ENCODE measurements at regions not wholly inside any gene's neighbourhood (a gene's known extent, or its start where the extent isn't known, plus 50 kb on each side); places are given as distances from the start of the nearest gene placed in this dataset.

DNA sequence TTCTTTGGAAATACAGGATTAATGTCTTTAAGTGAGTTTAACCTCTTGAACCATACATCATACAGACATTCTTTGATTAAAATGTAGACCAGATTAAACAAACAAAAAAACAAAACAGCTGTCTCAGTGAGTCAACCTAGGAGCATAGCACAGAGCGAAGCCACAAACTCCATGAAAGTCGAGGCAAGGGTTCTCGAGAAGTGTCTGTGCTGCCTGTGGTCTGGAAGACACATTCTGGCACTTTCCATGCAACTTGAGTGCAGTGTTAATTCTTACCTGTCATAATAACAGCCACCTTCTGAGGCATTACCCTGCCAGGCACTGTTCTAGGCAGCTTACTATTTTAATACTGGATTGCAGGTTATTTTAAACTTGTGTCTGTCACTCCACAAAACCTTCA is 435.5 kb upstream of the MMADHC start:
- Histone ChIP-seq H3K4me3 (ENCODE audit: low read length) (no peak overlapping the region), H3K27ac (ENCODE audit: low read length) (no peak overlapping the region), H3K36me3 (ENCODE audit: control insufficient read depth, insufficient read depth, low read length) (no peaks in the 10 kb centered on the region), H3K27me3 (ENCODE audit: control insufficient read depth, insufficient read depth, low read length) (no peaks in the 10 kb centered on the region), H3K4me1 (ENCODE audit: control insufficient read depth, insufficient read depth, low read length) (peaks cover 1% of the 10 kb centered on the region; the same call in 1 of the 2 replicates), H3K9me3 (ENCODE audit: control insufficient read depth, insufficient read depth, low read length) (no peaks in the 10 kb centered on the region)
- no CpG with 5 or more reads among the region's 3 CpGs for WGBS (ENCODE audit: insufficient coverage, insufficient read length)
- no peak for DNase-seq (ENCODE audit: low read depth, low spot score)

DNA sequence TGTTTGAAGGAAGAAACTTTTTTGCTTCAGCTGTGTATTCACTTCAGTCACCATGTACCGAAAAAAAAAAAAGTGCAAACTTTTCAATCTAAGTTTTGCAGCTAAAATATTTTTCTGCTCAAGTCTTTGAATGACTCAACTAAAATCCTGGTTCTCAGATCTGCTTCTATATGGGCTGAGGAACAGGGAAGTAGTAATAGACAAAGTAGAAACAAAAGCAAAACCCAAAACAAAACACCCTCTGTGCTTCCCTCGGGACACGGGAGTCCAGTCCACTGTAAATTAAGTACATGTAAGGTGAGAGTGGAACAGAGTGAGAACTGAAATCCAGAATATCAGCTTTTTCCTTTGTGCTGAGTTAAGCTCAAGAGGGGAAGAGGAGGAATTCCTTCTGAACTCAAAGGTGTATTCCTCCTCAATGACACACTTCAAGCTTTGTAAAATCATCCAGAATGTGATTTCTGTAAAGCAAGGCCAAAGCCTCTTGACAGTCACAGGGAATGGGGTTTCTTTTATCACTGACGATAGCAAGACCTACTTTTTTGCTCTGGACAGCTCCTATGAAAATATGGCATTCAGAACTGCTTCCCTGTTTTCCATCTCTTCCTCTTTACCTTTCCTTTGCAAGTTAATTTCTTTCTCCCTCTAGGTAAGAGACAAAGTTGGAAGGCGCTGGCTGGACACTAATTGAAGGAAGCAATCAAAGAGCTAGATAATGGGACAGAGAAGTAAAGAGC is 433.5 kb upstream of the MMADHC start:
- H3K9me3 ChIP-seq (ENCODE audit: control insufficient read depth, insufficient read depth, low read length): no peaks in the 10 kb centered on the region
- no peaks in the 10 kb centered on the region for H3K36me3 ChIP-seq (ENCODE audit: control insufficient read depth, insufficient read depth, low read length)
- H3K4me1 ChIP-seq (ENCODE audit: control insufficient read depth, insufficient read depth, low read length): peaks cover 2% of the 10 kb centered on the region; the same call in 1 of the 2 replicates
- no peak overlapping the region for H3K4me3 ChIP-seq (ENCODE audit: low read length)
- H3K27me3 ChIP-seq (ENCODE audit: control insufficient read depth, insufficient read depth, low read length): no peaks in the 10 kb centered on the region
- WGBS (ENCODE audit: insufficient coverage, insufficient read length): no CpG with 5 or more reads among the region's 5 CpGs
- H3K27ac ChIP-seq (ENCODE audit: low read length): no peak overlapping the region
- DNase-seq (ENCODE audit: low read depth, low spot score): no peak

- WGBS (ENCODE audit: insufficient coverage, insufficient read length): no CpG with 5 or more reads among the region's 1 CpG
These were observed 432.6 kb upstream of the MMADHC start for GRCh38 chr2:150020221-150020620.

GRCh38 chr2:150019063-150019462 is 431.5 kb upstream of the MMADHC start:
- Histone ChIP-seq H3K4me1 (ENCODE audit: control insufficient read depth, insufficient read depth, low read length) (peaks cover 2% of the 10 kb centered on the region; the same call in 1 of the 2 replicates), H3K9me3 (ENCODE audit: control insufficient read depth, insufficient read depth, low read length) (no peaks in the 10 kb centered on the region), H3K4me3 (ENCODE audit: low read length) (no peak overlapping the region), H3K27me3 (ENCODE audit: control insufficient read depth, insufficient read depth, low read length) (no peaks in the 10 kb centered on the region), H3K36me3 (ENCODE audit: control insufficient read depth, insufficient read depth, low read length) (no peaks in the 10 kb centered on the region), H3K27ac (ENCODE audit: low read length) (no peak overlapping the region)
- DNase-seq (ENCODE audit: low read depth, low spot score): no peak
- no CpG with 5 or more reads among the region's 3 CpGs for WGBS (ENCODE audit: insufficient coverage, insufficient read length)

More at GRCh38 chr2:150020221-150020620, 432.6 kb upstream of the MMADHC start:
- Histone ChIP-seq H3K27me3 (ENCODE audit: control insufficient read depth, insufficient read depth, low read length) (no peaks in the 10 kb centered on the region), H3K4me1 (ENCODE audit: control insufficient read depth, insufficient read depth, low read length) (peaks cover 2% of the 10 kb centered on the region; the same call in 1 of the 2 replicates), H3K36me3 (ENCODE audit: control insufficient read depth, insufficient read depth, low read length) (no peaks in the 10 kb centered on the region), H3K9me3 (ENCODE audit: control insufficient read depth, insufficient read depth, low read length) (no peaks in the 10 kb centered on the region), H3K4me3 (ENCODE audit: low read length) (no peak overlapping the region), H3K27ac (ENCODE audit: low read length) (no peak overlapping the region)
- DNase-seq (ENCODE audit: low read depth, low spot score): no peak

DNA sequence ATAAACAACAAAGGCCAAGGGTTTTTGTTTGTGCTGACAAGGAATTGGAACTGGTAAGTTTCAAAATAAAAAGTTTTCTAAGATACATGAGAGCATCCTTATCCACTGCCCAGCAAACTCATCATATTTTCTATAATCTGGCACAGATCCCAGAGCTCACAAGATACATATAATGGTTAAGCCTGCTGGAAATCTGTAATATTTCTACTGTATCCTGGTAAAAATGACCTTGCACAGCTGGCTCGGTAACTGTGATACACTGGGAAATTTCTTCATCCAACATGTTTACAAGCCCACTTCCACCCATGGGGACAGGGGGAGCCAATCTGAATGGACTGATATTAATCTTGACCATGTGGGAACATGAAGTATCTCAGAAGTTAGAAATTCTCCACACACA is 425.4 kb upstream of the MMADHC start:
- Histone ChIP-seq H3K36me3 (ENCODE audit: control insufficient read depth, insufficient read depth, low read length) (no peaks in the 10 kb centered on the region), H3K4me3 (ENCODE audit: low read length) (no peak overlapping the region), H3K9me3 (ENCODE audit: control insufficient read depth, insufficient read depth, low read length) (no peaks in the 10 kb centered on the region), H3K4me1 (ENCODE audit: control insufficient read depth, insufficient read depth, low read length) (no peaks in the 10 kb centered on the region), H3K27ac (ENCODE audit: low read length) (no peak overlapping the region), H3K27me3 (ENCODE audit: control insufficient read depth, insufficient read depth, low read length) (no peaks in the 10 kb centered on the region)
- no CpG with 5 or more reads among the region's 1 CpG for WGBS (ENCODE audit: insufficient coverage, insufficient read length)
- DNase-seq (ENCODE audit: low read depth, low spot score): no peak

DNA sequence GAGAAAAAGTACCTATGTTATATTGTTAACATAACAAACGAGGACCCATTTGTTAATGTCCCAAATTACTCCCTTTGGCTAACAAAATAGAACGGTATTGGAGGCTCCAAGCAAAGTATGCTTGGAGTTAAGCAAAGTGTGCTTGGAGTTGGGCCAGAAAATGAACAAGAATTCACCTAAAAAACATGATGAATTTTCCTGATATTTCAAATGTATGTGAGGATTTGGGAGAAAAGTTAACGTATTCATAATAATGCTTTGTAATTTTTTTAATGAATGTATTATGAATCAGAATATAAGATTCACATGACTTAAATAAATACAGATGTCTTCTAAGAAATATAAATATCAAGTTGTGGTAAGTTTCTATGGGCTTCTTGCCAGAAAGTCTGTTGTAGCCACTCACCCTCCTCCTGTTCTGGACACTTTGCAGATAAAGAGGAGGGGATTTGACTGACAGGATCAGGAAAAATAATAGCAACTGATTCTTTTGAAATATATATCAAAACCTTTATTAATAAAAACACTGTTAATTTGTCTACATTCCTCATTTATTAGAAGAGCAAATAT is 423.7 kb upstream of the MMADHC start:
- Histone ChIP-seq H3K9me3 (ENCODE audit: control insufficient read depth, insufficient read depth, low read length) (no peaks in the 10 kb centered on the region), H3K27me3 (ENCODE audit: control insufficient read depth, insufficient read depth, low read length) (no peaks in the 10 kb centered on the region), H3K27ac (ENCODE audit: low read length) (no peak overlapping the region), H3K4me1 (ENCODE audit: control insufficient read depth, insufficient read depth, low read length) (no peaks in the 10 kb centered on the region), H3K4me3 (ENCODE audit: low read length) (no peak overlapping the region), H3K36me3 (ENCODE audit: control insufficient read depth, insufficient read depth, low read length) (no peaks in the 10 kb centered on the region)
- DNase-seq (ENCODE audit: low read depth, low spot score): no peak
- 100% methylated on average over 1 of the region's 3 CpGs for WGBS (ENCODE audit: insufficient coverage, insufficient read length)

GRCh38 chr2:150008901-150009300 is 421.3 kb upstream of the MMADHC start:
- no peak for DNase-seq (ENCODE audit: low read depth, low spot score)
- WGBS (ENCODE audit: insufficient coverage, insufficient read length): no CpG with 5 or more reads among the region's 1 CpG
- Histone ChIP-seq H3K36me3 (ENCODE audit: control insufficient read depth, insufficient read depth, low read length) (no peaks in the 10 kb centered on the region), H3K4me3 (ENCODE audit: low read length) (no peak overlapping the region), H3K27me3 (ENCODE audit: control insufficient read depth, insufficient read depth, low read length) (no peaks in the 10 kb centered on the region), H3K27ac (ENCODE audit: low read length) (no peak overlapping the region), H3K9me3 (ENCODE audit: control insufficient read depth, insufficient read depth, low read length) (no peaks in the 10 kb centered on the region), H3K4me1 (ENCODE audit: control insufficient read depth, insufficient read depth, low read length) (no peaks in the 10 kb centered on the region)

- H3K4me1 ChIP-seq (ENCODE audit: control insufficient read depth, insufficient read depth, low read length): no peaks in the 10 kb centered on the region
- no peak overlapping the region for H3K27ac ChIP-seq (ENCODE audit: low read length)
- no peaks in the 10 kb centered on the region for H3K36me3 ChIP-seq (ENCODE audit: control insufficient read depth, insufficient read depth, low read length)
- H3K27me3 ChIP-seq (ENCODE audit: control insufficient read depth, insufficient read depth, low read length): no peaks in the 10 kb centered on the region
- no peak for DNase-seq (ENCODE audit: low read depth, low spot score)
- no CpG with 5 or more reads among the region's 1 CpG for WGBS (ENCODE audit: insufficient coverage, insufficient read length)
- H3K9me3 ChIP-seq (ENCODE audit: control insufficient read depth, insufficient read depth, low read length): no peaks in the 10 kb centered on the region
- no peak overlapping the region for H3K4me3 ChIP-seq (ENCODE audit: low read length)
These were observed 420.3 kb upstream of the MMADHC start for GRCh38 chr2:150007815-150008430.

GRCh38 chr2:150006591-150006990 is 419.0 kb upstream of the MMADHC start:
- H3K27ac ChIP-seq (ENCODE audit: low read length): no peak overlapping the region
- no peaks in the 10 kb centered on the region for H3K9me3 ChIP-seq (ENCODE audit: control insufficient read depth, insufficient read depth, low read length)
- H3K4me1 ChIP-seq (ENCODE audit: control insufficient read depth, insufficient read depth, low read length): no peaks in the 10 kb centered on the region
- no peaks in the 10 kb centered on the region for H3K27me3 ChIP-seq (ENCODE audit: control insufficient read depth, insufficient read depth, low read length)
- H3K36me3 ChIP-seq (ENCODE audit: control insufficient read depth, insufficient read depth, low read length): no peaks in the 10 kb centered on the region
- no peak for DNase-seq (ENCODE audit: low read depth, low spot score)
- no peak overlapping the region for H3K4me3 ChIP-seq (ENCODE audit: low read length)
- no CpG with 5 or more reads among the region's 4 CpGs for WGBS (ENCODE audit: insufficient coverage, insufficient read length)

DNA sequence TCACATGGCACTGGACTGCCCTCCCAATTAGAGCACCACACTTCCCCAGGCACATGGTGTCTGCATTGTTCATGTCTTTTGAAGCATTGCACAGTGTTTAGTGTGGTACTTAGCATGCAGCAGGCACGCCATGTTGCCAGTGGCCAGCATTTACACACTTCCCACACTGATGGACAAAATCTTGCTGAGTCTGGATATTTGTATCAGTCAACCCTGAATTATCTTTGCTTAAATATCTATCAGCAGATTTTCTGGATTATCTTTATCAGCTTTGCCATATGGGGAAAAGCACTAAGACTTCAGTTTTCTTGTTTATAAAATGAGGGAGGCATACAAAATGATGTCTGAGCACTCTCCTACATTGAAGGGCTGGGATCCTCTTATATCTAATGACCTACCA is 416.0 kb upstream of the MMADHC start:
- no peak for DNase-seq (ENCODE audit: low read depth, low spot score)
- no peaks in the 10 kb centered on the region for H3K36me3 ChIP-seq (ENCODE audit: control insufficient read depth, insufficient read depth, low read length)
- WGBS (ENCODE audit: insufficient coverage, insufficient read length): no CpG with 5 or more reads among the region's 1 CpG
- H3K4me1 ChIP-seq (ENCODE audit: control insufficient read depth, insufficient read depth, low read length): no peaks in the 10 kb centered on the region
- H3K4me3 ChIP-seq (ENCODE audit: low read length): no peak overlapping the region
- no peak overlapping the region for H3K27ac ChIP-seq (ENCODE audit: low read length)
- no peaks in the 10 kb centered on the region for H3K9me3 ChIP-seq (ENCODE audit: control insufficient read depth, insufficient read depth, low read length)
- H3K27me3 ChIP-seq (ENCODE audit: control insufficient read depth, insufficient read depth, low read length): no peaks in the 10 kb centered on the region
